ENCODE measurements at regions not wholly inside any gene's neighbourhood (a gene's known extent, or its start where the extent isn't known, plus 50 kb on each side); places are given as distances from the start of the nearest gene placed in this dataset.

DNA sequence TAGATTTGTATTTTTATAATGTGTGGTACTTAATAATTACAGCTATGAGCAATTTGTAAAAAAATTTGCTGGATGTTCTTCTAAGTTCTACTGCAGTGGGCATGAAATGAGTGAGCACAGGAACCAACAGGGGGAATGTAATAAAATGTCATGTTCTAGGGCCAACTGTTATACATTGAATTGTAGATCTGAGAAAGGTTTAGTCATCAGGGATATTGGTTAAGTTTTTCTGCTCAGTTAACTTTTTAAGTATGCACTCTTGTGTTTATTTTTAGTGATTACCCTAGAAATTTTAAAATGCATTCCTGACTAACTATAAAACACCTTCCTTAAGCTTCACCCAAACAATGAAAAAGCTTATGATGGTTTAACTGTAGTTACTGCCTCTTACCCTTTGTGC lies 101.8 kb downstream of the CAND1 start:
- H3K27me3 ChIP-seq (ENCODE audit: control insufficient read depth, insufficient read depth, low read length): no peaks in the 10 kb centered on the region
- H3K9me3 ChIP-seq (replicated peaks; ENCODE audit: control insufficient read depth, low read depth, low read length): no peaks in the 10 kb centered on the region
- no peaks in the 10 kb centered on the region for H3K36me3 ChIP-seq (ENCODE audit: control insufficient read depth, insufficient read depth, low read length)
- peaks cover 2% of the 10 kb centered on the region for H3K4me1 ChIP-seq (ENCODE audit: control insufficient read depth, insufficient read depth, low read length)
- H3K4me3 ChIP-seq (ENCODE audit: low read length): no peak overlapping the region
- H3K27ac ChIP-seq (ENCODE audit: low read length): no peak overlapping the region
- no peak for DNase-seq

DNA sequence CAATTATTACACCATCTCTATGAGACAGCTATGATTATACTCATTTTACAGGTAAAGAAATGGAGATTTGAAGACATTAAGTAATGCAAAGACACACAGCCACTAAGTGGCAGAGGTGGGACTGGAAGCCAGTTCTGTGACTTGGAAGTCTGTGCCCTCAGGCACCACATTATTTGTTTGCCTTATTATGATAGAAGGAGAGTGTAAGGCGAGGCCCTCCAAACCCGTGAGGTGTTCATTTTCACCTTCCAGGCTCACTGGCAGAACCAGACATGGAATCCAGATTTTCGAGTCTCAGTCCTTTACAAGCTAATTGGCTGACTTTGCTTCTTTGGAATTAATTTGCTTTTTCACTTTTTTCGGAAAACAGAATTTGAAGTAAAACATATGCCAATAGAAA lies 107.9 kb downstream of the CAND1 start:
- H3K9me3 ChIP-seq (replicated peaks; ENCODE audit: control insufficient read depth, low read depth, low read length): no peaks in the 10 kb centered on the region
- DNase-seq: no peak
- no peaks in the 10 kb centered on the region for H3K27me3 ChIP-seq (ENCODE audit: control insufficient read depth, insufficient read depth, low read length)
- H3K36me3 ChIP-seq (ENCODE audit: control insufficient read depth, insufficient read depth, low read length): no peaks in the 10 kb centered on the region
- WGBS (ENCODE audit: insufficient coverage): 96% methylated on average over 3 of the region's 4 CpGs
- H3K27ac ChIP-seq (ENCODE audit: low read length): no peak overlapping the region
- H3K4me3 ChIP-seq (ENCODE audit: low read length): no peak overlapping the region
- no peaks in the 10 kb centered on the region for H3K4me1 ChIP-seq (ENCODE audit: control insufficient read depth, insufficient read depth, low read length)

DNA sequence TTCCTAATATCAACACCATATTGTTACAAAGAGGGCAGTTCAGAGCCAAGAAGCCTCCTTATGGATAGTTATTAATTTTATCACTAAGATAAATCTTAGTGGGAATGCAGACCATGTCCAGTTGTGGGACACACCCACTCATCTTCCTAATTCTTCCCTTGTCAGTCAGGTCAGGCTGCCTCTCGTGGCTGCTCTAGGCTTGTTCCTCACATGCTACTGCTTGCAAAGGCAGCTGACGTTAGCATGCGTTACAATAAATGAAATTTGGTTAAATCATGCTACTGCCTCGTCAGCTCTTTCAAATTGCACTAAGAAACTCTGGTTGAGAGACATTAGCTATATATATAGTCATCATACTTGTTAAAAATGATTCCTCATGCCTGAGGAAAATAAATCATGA lies 108.4 kb downstream of the CAND1 start:
- no peak for DNase-seq
- H3K9me3 ChIP-seq (replicated peaks; ENCODE audit: control insufficient read depth, low read depth, low read length): no peaks in the 10 kb centered on the region
- no CpG with 5 or more reads among the region's 4 CpGs for WGBS (ENCODE audit: insufficient coverage)
- no peaks in the 10 kb centered on the region for H3K27me3 ChIP-seq (ENCODE audit: control insufficient read depth, insufficient read depth, low read length)
- H3K36me3 ChIP-seq (ENCODE audit: control insufficient read depth, insufficient read depth, low read length): no peaks in the 10 kb centered on the region
- H3K27ac ChIP-seq (ENCODE audit: low read length): no peak overlapping the region
- no peaks in the 10 kb centered on the region for H3K4me1 ChIP-seq (ENCODE audit: control insufficient read depth, insufficient read depth, low read length)
- no peak overlapping the region for H3K4me3 ChIP-seq (ENCODE audit: low read length)

DNA sequence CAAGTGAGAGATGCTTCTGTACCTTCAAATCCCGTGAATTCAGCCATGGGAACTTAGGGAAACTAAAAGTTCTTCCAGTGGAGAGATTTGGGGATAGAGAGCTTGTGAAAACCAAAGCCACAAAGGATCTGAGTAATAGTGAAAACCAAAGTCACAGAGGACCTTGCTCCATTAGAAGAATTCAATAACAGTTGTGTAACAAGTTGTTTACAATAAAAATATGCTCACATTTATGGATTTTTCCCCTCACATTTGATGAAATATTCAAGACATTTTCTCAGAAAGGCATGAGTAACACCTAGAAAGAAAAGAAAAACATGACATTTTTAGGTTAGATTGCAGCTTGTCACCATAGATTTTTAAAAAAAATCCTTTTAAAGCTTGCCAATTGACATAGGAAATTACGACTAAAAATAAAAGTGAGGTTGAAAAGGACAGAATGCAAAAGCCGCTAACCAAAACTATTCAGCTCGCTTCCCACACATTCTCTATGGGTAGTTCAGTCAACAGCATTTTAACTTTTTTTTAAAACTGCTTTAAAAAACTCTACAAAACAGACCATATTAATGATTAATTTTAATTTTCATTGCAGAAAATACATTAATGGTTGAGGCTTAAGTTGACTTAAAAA lies 113.2 kb downstream of the CAND1 start:
- H3K4me1 ChIP-seq (ENCODE audit: control insufficient read depth, insufficient read depth, low read length): no peaks in the 10 kb centered on the region
- no peaks in the 10 kb centered on the region for H3K9me3 ChIP-seq (replicated peaks; ENCODE audit: control insufficient read depth, low read depth, low read length)
- H3K4me3 ChIP-seq (ENCODE audit: low read length): no peak overlapping the region
- no peak for DNase-seq
- no peaks in the 10 kb centered on the region for H3K36me3 ChIP-seq (ENCODE audit: control insufficient read depth, insufficient read depth, low read length)
- no peaks in the 10 kb centered on the region for H3K27me3 ChIP-seq (ENCODE audit: control insufficient read depth, insufficient read depth, low read length)
- no CpG with 5 or more reads among the region's 4 CpGs for WGBS (ENCODE audit: insufficient coverage)
- no peak overlapping the region for H3K27ac ChIP-seq (ENCODE audit: low read length)

DNA sequence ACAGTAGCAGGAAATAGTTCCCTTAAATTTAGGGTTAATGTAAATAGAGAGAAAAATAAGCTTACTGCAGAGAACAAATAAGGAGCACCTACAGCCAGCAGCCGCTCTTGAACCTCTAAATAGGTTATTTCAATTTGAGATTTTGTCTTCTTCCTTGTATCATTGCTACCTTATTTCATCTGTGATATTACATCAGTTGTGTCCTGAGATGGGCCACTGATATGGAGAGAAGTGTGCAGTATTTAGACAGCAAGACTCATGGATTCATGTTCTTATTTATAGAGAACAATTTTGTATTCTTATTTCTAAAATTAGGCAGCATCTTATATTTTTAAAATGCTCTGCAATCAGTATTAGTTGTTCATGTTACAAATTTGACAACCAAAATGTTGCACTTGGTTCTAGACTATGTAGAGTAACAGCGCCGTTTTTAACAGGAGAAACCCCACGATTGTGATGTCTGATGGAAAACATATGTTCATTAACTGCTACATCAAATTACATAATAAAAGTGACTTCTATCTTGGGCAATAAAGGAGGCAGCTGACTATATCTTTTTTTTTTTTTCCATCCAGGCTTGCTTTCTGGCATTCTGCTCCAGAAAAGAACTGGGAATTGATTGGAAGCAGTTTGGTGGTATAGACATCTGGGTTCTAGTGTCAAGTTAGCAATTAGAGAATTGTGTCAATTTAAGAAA lies 117.9 kb downstream of the CAND1 start:
- Histone ChIP-seq H3K27me3 (ENCODE audit: control insufficient read depth, insufficient read depth, low read length) (no peaks in the 10 kb centered on the region), H3K4me3 (ENCODE audit: low read length) (no peak overlapping the region)

DNA sequence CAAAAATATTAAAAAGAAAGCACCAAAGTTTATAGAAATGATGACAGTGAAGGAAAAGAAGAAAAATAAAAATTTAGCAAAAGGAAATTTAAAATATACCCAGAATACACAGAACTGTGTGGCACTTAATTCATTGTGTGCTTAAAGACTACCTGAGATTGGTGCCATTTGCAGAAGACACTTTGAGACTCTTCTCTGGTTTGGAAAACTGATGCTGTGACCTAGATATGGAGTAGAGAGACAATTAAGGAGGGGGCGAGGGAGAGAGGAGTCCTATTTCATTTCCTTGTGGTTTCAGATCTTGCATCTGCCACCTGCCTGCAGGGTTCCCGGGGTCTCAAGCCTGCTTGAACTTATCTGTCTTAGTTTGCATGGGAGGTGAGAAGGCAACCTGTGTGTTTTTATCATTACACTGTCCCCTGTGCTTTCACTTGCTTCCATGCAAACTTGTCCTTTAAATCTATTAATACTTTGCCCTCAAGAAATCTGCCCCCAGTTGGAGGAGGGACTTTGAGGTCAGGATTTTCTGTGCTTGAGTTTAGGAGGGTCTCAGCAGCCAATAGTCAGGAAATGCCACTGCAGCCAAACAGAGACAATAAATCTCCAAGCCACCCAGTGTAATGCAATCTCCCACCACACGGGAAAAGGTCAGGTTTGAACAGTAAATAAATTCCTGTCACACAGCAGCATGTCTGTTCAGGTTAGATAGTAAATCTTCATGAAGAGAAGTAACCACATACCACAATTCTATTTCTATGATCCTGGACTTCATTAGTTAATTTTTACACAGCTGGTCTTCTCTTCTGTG lies 119.4 kb downstream of the CAND1 start:
- Histone ChIP-seq H3K36me3 (ENCODE audit: control insufficient read depth, insufficient read depth, low read length) (no peaks in the 10 kb centered on the region), H3K4me3 (ENCODE audit: low read length) (no peak overlapping the region), H3K27ac (ENCODE audit: low read length) (peak overlapping the region; percentile 56), H3K27me3 (ENCODE audit: control insufficient read depth, insufficient read depth, low read length) (no peaks in the 10 kb centered on the region), H3K4me1 (ENCODE audit: control insufficient read depth, insufficient read depth, low read length) (peaks cover 19% of the 10 kb centered on the region), H3K9me3 (replicated peaks; ENCODE audit: control insufficient read depth, low read depth, low read length) (no peaks in the 10 kb centered on the region)
- WGBS (ENCODE audit: insufficient coverage): no CpG with 5 or more reads among the region's 3 CpGs
- DNase-seq: peak; percentile 14

More for the DNA sequence above, 117.9 kb downstream of the CAND1 start:
- Histone ChIP-seq H3K9me3 (replicated peaks; ENCODE audit: control insufficient read depth, low read depth, low read length) (no peaks in the 10 kb centered on the region), H3K4me1 (ENCODE audit: control insufficient read depth, insufficient read depth, low read length) (peaks cover 19% of the 10 kb centered on the region), H3K27ac (ENCODE audit: low read length) (no peak overlapping the region), H3K36me3 (ENCODE audit: control insufficient read depth, insufficient read depth, low read length) (no peaks in the 10 kb centered on the region)
- no peak for DNase-seq
- WGBS (ENCODE audit: insufficient coverage): no CpG with 5 or more reads among the region's 4 CpGs

DNA sequence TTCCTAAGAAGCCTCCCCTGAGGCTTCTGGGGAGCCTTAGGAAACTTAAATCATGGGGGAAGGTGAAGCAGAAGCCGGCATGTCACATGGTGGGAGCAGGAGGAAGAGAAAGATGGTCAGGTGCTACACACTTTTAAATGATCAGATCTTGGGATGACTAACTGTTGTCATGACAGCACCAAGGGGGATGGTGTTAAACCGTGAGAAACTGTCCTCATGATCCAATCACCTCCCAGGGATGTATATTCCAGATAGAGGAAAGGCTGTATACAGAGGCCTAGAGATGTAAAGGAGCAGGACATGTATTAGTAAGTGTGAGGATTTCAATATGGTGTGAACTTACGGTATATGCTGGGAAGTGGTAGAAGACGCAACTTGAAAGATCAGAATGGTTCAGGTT lies 121.1 kb downstream of the CAND1 start:
- Histone ChIP-seq H3K27ac (ENCODE audit: low read length) (no peak overlapping the region), H3K4me3 (ENCODE audit: low read length) (no peak overlapping the region), H3K9me3 (replicated peaks; ENCODE audit: control insufficient read depth, low read depth, low read length) (no peaks in the 10 kb centered on the region), H3K4me1 (ENCODE audit: control insufficient read depth, insufficient read depth, low read length) (peaks cover 23% of the 10 kb centered on the region), H3K27me3 (ENCODE audit: control insufficient read depth, insufficient read depth, low read length) (no peaks in the 10 kb centered on the region), H3K36me3 (ENCODE audit: control insufficient read depth, insufficient read depth, low read length) (no peaks in the 10 kb centered on the region)
- DNase-seq: no peak
- 100% methylated on average over 2 of the region's 4 CpGs for WGBS (ENCODE audit: insufficient coverage)

DNA sequence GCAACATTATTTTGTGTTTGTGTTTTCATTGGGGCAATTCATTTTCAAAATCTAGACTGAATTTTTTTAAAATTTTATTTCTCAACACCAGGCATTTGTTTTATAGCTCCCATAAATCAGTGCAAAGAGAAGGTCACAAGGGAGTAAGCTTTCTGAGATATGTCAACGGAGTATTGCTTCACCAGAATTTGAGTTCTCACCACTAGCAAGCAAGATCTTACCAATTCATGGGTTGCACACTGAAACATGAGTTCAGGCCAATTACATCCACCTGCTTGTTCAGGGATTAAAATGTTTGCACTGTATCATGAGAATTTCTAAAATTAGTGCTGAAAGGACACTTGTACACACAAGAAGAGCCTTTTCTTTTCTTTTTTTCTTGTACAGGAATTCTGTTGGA lies 121.9 kb downstream of the CAND1 start:
- Histone ChIP-seq H3K27me3 (ENCODE audit: control insufficient read depth, insufficient read depth, low read length) (no peaks in the 10 kb centered on the region), H3K4me3 (ENCODE audit: low read length) (no peak overlapping the region), H3K9me3 (replicated peaks; ENCODE audit: control insufficient read depth, low read depth, low read length) (no peaks in the 10 kb centered on the region), H3K4me1 (ENCODE audit: control insufficient read depth, insufficient read depth, low read length) (peaks cover 25% of the 10 kb centered on the region), H3K36me3 (ENCODE audit: control insufficient read depth, insufficient read depth, low read length) (no peaks in the 10 kb centered on the region), H3K27ac (ENCODE audit: low read length) (no peak overlapping the region)
- WGBS (ENCODE audit: insufficient coverage): no CpG with 5 or more reads among the region's 1 CpG
- DNase-seq: no peak

DNA sequence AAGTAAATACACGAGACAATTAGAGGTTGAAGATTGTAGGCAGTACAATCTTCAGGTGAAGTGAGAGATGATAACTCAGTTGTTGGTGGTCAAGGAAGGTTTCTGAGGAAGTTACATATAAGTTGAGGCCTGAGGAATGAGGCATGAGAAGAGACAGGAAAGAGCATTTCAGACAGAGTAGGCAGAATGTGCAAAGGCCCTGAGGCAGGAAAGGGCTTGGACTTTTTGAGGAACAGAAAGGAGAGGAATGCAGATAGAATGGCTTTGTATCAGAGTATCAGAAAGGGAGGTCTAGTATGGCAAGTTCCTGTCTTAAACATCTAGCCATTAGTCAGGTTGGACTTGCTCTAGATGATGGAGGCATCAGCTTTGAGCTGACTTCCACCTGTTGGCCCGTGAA lies 122.5 kb downstream of the CAND1 start:
- H3K27ac ChIP-seq (ENCODE audit: low read length): no peak overlapping the region
- DNase-seq: no peak
- H3K4me3 ChIP-seq (ENCODE audit: low read length): no peak overlapping the region
- no peaks in the 10 kb centered on the region for H3K9me3 ChIP-seq (replicated peaks; ENCODE audit: control insufficient read depth, low read depth, low read length)
- peaks cover 25% of the 10 kb centered on the region for H3K4me1 ChIP-seq (ENCODE audit: control insufficient read depth, insufficient read depth, low read length)
- no peaks in the 10 kb centered on the region for H3K27me3 ChIP-seq (ENCODE audit: control insufficient read depth, insufficient read depth, low read length)
- H3K36me3 ChIP-seq (ENCODE audit: control insufficient read depth, insufficient read depth, low read length): no peaks in the 10 kb centered on the region
- WGBS (ENCODE audit: insufficient coverage): 90% methylated on average over 2 of the region's 2 CpGs

DNA sequence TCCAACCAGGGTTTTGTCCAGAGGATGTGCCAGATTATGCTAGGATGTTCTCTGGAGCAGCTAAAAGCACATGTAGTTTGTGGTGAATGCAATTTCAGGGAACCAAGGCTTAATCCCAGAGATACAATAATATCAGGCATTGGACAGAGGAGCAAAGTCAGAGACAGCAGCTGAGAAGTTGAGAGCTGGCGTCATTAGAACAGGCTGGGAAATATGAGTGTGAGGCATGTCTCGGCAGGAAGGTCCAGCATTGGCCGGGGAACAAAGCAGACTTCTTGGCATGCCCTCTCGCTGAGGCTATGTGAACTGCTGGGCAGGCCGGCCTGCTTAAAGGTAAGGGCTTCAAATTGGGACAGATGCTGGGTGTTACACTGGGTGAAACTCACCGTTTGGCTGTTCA lies 125.4 kb downstream of the CAND1 start:
- H3K4me1 ChIP-seq (ENCODE audit: control insufficient read depth, insufficient read depth, low read length): peaks cover 14% of the 10 kb centered on the region
- H3K36me3 ChIP-seq (ENCODE audit: control insufficient read depth, insufficient read depth, low read length): no peaks in the 10 kb centered on the region
- H3K9me3 ChIP-seq (replicated peaks; ENCODE audit: control insufficient read depth, low read depth, low read length): no peaks in the 10 kb centered on the region
- 11% methylated on average over 5 of the region's 6 CpGs for WGBS (ENCODE audit: insufficient coverage)
- no peaks in the 10 kb centered on the region for H3K27me3 ChIP-seq (ENCODE audit: control insufficient read depth, insufficient read depth, low read length)
- peak overlapping the region; percentile 71 for H3K27ac ChIP-seq (ENCODE audit: low read length)
- no peak overlapping the region for H3K4me3 ChIP-seq (ENCODE audit: low read length)
- peak; percentile 90 for DNase-seq

Measured in muscle of leg (tissue), 3 donors.